Right ventricle myocardium superior (tissue), 1 donor: ENCODE measurements at regions not wholly inside any gene's neighbourhood (a gene's known extent, or its start where the extent isn't known, plus 50 kb on each side); places are given as distances from the start of the nearest gene placed in this dataset.
"Not testable (repeated sequence)": the region's sequence is repeated elsewhere in the genome, so short reads cannot be mapped to it uniquely, and the experiment has no call there.

ENCODE experiments used
- ATAC-seq: fragments of 200-7000 bp; cut with Tn5 transposase; one replicate; pipeline ENCODE4 v1.9.1; 2020; ENCODE audit warnings: mild to moderate bottlenecking; ENCODE audit not compliant: poor library complexity
- DNase-seq: peaks from one replicate; pipeline ENCODE4 v3.0.0-alpha.2; 2020
- intact Hi-C: fragments of 100-400 bp; cut with DNase I; formaldehyde crosslinking; loops from one replicate; pipeline ENCODE4 v1.11.2; 2022
- donor health status: DM: no; HTN: yes; CAD: no; lungs with severe emphysema.

DNA sequence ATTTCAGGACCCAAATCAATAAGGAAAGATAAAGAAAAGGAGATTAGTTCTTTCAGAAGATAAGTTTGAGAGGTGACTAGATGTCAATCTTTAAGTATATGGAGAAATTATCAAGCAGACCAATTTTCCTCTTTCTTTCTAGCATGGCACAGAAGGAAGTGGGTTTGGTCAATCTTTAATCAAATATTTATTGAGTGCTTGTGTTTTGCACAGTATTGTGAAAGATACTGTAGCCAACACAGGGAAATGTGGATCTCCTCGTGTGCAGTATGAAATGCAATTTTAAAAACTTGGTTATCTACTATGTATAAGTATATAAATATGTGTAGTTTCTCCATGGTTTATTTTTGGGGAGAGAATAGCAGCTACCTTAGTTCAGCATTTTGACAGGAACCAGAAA is 655.2 kb downstream of the RAPGEF2 start:
- DNase-seq (no peak), ATAC-seq (no peak)
- intact Hi-C loops = no loop called here

DNA sequence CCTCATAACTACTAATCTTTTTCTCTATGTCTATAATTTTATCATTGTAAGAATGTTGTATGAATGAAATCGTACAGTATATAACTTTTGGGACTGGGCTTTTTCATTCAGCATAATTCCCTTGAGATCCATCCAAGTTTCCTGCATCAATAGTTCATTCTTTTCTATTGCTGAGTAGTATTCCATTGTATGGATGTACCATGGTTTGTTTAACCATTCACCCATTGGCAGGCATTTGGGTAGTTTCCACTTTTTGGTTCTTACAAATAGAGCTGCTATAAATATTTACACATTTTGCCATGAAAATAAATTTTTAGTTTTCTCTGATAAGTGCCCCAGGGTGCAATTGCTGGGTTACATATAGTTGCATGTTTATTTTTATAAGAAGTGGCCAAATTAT is 659.8 kb downstream of the RAPGEF2 start:
- ATAC-seq (no peak), DNase-seq (no peak)
- intact Hi-C loops = no loop called here

DNA sequence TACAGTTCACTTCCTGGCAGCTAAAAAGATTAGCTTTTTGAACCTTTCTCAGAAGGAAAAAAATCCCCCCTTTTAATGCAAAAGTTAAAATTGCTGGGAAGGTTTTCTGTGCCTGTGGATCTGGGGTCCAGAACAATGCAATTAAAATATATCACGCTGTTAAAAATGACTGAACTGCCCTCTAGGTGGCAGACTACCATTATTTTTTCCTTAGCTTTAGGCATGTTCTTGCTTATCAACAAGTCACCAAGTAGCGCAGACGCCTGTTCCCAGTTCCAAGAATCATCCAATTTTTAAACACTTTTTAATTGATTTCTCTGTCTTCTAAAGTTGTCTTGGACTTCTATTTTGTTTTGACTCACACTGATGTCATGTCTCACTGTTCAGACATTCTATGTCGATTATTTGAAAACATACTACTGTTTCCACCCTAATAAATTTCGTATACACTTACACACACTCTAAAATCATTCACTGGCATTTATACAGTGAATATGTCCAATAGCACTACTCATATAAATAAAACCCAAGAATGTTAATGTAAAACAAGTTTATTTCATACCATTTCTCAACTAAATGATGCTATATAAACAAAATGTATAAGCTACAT is 661.6 kb downstream of the RAPGEF2 start:
- intact Hi-C loops = no loop called here
- DNase-seq = no peak
- no peak for ATAC-seq

DNA sequence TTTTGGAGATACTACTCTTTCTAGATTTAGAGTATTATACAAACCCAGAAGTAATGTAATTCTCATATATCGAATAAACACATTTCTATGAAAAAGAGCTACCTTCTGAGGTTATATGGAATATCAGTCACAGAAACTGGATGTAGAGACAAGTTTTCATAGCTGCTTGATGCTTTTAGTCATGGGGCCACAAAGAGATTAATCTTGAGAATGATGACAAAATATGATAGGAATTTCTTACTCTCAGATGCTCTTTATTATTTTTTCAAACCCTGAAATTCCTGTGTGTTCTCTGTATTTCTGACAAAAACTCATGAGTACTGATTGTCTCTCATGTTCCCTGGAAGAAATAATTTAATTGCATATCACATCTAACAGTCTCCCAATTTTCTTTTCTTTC is 662.5 kb downstream of the RAPGEF2 start:
- DNase-seq (no peak), ATAC-seq (no peak)
- intact Hi-C loops = no loop called here

DNA sequence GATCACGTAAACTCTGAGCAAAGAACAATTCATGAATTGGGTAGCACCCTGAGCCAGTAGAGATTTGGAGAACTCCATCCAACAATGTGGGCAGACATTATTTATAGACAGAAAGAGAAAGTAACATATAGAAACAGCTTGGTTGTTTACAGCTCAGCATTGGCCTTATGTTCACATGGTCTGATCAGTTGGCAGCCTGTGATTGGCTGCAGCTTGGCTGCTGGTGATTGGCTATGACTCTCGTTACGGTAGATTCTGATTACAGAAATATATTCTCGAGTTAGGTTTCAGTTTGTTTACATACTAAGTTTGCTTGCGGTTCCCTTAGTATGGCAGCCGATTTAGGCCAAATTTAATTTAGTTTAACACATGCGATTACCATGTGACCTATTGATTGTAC is 663.4 kb downstream of the RAPGEF2 start:
- intact Hi-C loops = no loop called here
- no peak for ATAC-seq
- DNase-seq = no peak

DNA sequence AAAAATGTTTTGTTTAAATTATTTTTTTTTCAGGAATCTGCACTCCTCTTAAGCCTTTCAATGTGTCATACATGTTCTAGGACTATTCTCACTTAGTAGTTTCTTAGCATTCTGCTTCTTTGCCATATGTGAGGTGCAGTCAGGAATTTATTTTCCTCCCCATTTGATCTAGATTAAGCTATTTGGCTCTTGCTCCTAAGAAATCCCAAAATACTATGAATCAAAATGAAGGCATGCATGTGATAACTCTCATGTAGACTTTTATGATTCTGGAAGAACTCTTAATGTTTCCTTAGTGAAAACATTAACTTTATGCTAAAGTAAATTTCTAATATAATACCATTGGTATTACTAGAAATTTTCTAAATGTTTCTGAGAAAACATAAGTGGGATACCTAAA is 664.5 kb downstream of the RAPGEF2 start:
- intact Hi-C loops = no loop called here
- ATAC-seq (no peak), DNase-seq (no peak)

DNA sequence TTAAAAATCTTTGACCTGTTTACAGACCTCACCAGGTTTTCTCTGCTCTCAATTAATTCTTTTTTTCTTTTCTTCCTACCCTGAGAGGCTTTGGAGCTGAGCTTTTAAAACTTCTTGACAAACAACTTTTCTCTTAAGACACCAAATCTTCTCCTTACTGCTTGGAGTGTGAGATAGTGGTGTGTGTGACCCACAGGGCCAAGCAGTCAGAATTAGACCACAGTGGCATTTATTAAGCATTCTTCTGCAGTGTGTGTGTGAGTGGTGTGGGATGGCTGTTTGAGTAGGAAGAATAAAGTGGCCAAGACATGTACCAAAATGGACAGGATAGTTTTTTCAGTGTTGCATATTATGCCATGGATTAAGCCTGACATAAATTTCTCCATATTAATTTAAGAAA is 665.1 kb downstream of the RAPGEF2 start:
- intact Hi-C loops = no loop called here
- ATAC-seq = no peak
- no peak for DNase-seq

DNA sequence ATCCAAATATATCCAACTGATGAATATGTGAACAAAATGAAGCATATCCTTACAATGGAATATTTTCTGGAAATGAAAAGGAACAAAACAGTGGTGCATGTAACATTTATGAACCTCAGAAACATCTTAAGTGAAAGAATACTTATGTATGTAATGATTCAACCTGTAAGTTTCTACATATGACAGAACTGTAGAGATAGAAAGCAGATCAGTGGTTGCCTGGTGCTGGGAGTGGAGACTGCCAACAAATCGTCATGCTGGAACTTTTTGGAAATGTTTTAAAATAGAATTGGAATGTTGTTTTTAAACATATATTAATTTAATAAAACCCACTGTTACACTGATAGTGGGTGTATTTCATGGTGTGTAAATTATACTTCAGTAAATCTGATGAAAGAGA is 667.5 kb downstream of the RAPGEF2 start:
- ATAC-seq = no peak
- intact Hi-C loops = no loop called here

DNA sequence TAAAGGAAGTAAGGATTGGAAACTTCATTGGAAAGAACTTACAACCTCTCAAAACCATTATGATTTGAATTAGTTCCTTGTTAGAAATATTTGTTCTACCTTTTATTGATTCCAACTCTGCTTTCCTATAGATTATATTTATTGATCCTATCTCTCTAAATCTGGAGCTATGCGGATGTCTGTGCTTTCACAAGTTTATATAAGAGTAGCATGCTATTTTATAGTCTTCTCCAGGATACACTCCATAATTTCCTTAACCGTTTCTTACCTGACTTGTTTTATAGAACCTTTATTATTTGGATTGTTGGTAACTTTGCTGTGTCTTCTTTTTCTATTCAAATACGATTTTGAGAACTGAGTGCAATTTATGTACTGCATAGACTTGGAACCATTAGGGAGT is 668.1 kb downstream of the RAPGEF2 start:
- no peak for DNase-seq
- ATAC-seq = no peak
- intact Hi-C loops = no loop called here

More for the DNA sequence above, 667.5 kb downstream of the RAPGEF2 start:
- no peak for DNase-seq

DNA sequence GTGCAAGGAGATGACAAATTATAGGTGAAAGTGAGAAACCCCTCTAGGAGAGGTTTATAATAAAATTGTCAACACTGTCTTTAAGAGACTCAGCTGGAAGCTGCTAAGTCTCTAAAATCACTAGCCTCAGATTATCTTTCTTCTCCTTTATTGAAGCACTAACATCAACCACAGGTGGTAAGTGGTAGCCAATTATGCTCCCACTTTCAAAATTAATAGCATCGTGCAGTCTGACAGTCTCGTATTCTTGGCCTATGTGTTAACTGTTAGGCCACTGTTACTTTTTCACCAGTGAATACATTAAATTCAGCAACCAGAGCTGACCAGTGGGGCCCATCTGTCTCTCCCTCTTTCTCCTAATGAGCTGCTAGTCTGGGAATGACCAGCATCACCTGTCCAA is 674.1 kb downstream of the RAPGEF2 start:
- ATAC-seq (no peak), DNase-seq (no peak)

DNA sequence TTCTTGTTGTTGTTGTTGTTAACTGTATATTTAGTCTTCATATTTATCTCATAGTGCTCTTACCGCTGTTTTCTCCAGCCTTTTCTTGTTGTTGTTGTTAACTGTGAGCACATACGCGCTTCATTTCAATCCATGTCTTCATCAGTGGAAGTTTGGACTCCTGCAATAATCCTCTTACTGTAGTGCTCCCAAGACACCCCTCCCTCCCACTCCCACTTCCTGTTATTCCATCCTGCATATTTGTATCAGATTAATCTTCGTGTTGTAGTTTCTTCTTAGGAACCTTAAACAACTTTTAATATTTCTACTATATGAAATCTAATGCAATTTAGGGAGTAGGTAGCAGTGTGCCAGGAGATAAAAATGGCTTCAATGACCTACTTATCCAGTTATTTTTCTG is 674.8 kb downstream of the RAPGEF2 start:
- intact Hi-C loops = no loop called here
- no peak for DNase-seq
- ATAC-seq = no peak

More for the DNA sequence above, 674.1 kb downstream of the RAPGEF2 start:
- intact Hi-C loops = no loop called here

DNA sequence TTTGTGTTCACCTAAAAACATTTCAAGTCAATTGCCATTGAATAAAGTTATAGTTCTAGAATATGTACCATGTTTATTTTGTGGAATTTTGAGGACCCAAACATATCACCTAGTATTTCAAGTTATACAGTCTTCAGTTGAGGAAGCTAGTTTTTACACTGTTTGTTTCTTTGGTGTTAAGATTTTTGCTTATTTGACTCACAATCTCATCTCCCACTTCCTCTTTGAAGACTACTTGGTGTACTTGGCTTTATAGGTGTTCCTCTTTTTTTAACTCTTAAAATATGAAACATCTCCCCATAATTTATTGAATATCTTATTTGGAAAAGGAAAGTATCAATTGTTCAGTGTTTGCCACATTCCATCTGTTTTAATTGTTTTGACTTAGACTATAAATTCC is 675.4 kb downstream of the RAPGEF2 start:
- no peak for ATAC-seq
- DNase-seq = no peak
- intact Hi-C loops = no loop called here

DNA sequence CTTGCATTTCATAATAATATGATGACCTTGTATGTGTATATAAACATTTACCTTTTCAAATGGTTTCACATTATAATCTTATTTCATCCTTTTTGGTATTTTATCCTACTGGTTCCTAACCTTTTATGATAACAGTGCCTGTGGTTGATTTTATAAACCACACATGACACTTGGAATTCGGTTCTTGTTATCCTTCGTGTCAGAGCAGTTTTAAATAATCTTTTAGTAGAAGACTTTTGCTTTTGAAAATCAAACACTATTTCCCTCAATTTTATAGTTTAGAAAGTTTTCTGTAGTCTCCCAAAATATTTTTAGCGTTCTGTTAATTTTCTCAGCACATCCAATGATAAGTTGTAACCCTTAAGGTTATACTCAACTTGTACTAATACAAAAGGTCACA is 676.8 kb downstream of the RAPGEF2 start:
- intact Hi-C loops = no loop called here
- ATAC-seq = no peak
- DNase-seq = no peak

DNA sequence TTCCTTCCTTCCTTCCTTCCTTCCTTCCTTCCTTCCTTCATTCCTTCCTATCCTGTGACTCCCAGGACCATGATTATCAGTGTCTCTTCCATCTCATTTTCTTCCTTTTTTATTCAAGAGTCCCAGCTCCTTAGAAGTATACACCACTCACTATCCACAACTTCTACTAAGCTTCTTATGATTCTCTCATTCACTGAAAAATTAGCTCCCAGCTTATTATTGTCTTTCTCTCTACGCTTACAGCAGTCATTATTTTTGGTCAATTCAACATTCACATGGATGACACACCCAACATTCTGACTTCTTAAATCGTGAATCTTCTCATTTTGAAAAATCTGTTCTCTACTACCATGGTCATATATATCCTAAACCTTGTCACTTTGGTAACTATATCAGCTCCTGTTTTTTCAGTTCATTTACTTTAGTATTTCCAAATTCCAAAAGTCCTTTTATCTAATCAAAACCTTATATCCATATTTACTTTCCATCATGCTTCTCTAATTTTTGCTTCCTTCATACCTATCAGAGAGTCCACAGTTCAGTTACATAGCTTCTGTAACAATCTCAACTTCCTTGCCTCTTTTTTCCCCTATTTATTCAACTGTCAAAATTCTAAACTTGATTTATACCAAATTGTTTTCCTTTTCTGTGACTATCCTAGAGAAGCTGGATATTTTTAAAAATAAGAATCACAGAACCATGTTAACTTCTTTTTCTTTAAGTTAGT is 677.5 kb downstream of the RAPGEF2 start:
- no peak for DNase-seq
- intact Hi-C loops = no loop called here
- no peak for ATAC-seq

DNA sequence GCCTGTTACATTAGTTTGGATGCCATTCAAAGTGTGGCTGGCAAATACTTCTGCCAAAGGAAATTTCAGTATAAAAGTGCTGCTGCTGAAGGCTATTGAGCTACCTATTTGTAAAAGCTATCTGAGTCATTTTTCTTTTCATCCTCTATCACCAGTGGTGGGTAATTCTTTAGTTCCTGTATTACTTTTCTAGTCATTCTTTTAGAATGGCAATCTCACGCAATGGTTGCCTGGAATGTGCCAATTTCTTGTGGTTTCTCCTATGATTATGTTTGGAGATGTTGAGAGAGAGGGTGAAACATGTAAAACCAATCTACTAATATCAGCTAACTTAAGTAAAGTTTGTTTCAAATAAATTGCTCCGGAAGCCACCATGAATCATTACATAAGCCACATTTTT is 685.0 kb downstream of the RAPGEF2 start:
- intact Hi-C loops = no loop called here
- ATAC-seq (no peak), DNase-seq (no peak)

DNA sequence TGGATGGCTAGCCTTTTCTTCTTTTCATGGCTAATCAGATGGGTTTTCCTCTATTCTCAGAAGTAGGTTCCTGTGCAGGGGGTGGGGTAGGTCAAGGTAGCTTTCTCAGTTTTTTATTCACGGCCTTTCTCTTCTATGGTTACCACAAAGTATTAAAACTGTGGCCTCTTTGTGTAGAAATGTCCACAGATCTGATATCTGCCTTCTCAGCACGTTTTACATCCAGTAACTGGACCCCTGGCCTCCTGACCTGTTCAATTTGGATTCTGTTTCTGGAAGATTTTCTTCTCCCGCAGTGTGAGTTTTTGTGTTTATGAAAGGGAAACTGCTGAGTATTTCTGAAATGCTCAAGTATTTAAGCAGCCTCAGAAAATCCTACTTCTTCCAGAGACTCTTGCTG is 688.5 kb downstream of the RAPGEF2 start:
- DNase-seq (no peak), ATAC-seq (no peak)
- intact Hi-C loops = no loop called here

DNA sequence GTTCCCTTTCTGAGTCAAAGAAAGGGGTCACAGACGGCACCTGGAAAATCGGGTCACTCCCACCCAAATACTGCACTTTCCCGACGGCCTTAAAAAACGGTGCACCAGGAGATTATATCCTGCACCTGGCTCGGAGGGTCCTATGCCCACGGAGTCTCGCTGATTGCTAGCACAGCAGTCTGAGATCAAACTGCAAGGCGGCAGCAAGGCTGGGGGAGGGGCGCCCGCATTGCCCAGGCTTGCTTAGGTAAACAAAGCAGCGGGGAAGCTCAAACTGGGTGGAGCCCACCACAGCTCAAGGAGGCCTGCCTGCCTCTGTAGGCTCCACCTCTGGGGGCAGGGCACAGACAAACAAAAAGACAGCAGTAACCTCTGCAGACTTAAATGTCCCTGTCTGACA is 701.7 kb downstream of the RAPGEF2 start:
- intact Hi-C loops, ATAC-seq, DNase-seq: not testable (repeated sequence)

DNA sequence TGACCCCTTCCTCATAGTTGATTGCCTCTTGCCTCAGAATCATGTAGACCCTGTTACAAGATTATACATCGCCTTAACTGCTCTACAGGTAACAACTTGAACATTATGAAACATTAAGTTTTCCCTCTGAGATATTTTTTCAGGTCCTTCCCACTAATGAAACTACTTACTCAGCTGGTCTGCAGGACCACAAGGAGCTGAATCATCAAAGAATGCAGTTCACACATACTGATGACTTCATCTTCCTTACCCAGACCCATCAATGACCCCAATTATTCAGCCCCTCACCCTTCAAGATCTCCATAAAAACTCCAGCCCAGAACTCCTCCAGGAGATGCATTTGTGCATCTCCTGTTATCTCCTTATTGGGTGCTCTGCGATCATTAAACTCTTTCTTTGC is 720.9 kb downstream of the RAPGEF2 start:
- intact Hi-C loops = no loop called here
- DNase-seq = no peak
- no peak for ATAC-seq

DNA sequence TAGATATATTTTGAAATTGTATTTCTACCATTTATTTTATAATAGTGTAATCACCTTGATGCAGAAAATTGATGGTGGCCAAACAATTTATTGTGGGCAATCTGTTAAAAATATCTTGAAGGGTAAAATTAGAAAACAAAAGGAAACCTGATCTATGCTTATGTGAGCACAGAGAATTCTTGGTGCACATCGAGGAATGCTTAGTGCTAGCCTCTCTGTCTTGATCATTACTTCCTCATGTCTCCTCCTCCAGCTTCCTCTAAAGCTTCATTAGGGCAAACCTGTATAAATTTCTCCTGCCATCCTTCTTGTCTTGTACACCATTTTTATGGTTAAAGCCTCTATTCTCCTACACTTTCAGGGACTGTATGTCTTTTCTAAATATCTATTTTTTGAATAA is 725.8 kb downstream of the RAPGEF2 start:
- intact Hi-C loops = no loop called here
- no peak for ATAC-seq
- no peak for DNase-seq

DNA sequence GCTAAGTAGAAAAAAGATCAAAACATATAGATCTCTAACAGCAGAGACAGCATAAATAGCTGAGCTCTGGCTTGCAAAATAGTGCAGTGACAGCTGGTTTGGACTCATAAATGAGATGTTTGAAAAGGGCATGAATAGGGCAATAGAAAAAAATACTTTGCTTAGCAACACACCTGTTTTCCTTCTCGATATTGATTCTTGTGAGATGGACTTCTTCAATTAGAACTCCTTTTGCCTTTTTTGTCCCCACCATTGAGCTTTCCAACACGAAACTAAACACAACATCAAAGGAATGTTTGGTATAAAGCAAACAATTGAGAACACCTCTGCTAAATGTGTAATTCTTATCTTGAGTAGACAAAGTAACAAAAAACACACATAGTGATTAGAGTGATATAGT is 726.3 kb downstream of the RAPGEF2 start:
- DNase-seq (no peak), ATAC-seq (no peak)
- intact Hi-C loops = no loop called here

DNA sequence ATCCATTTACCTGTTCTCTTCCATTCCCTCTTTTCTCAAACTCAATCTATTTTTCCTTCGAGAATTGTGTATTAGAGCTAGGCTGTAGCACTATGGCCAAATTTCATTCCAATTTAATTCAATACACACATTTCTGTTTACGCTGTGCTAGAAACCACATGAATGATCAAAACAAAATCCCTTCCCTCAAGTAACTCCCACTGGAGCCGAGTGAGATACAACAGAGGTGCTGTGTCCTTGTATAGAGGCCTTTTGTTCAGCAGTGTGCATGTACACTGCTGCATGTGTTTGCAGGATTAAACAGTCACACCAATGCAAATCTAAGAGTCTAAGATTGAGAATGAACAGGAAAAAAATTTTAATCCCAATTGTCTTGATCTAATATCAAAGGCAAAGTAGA is 734.2 kb downstream of the RAPGEF2 start:
- DNase-seq (no peak), ATAC-seq (no peak)
- intact Hi-C loops = no loop called here
